Neural cell (in vitro differentiated cells): ENCODE measurements at regions not wholly inside any gene's neighbourhood (a gene's known extent, or its start where the extent isn't known, plus 50 kb on each side); places are given as distances from the start of the nearest gene placed in this dataset.

Source experiments
- H2AFZ ChIP-seq: fragments of 200-600, 300-800 bp; sonication (generic), shearing (Covaris generic); 2 replicates; pipeline ENCODE4 v1.6.0; 2014; ENCODE audit warnings: low read depth, mild to moderate bottlenecking, antibody characterized with exemption, low read length, moderate library complexity
- H3F3A ChIP-seq: fragments of 200-600 bp; shearing (Covaris generic); 2 replicates; pipeline ENCODE4 v1.6.1; 2016; ENCODE audit warnings: mild to moderate bottlenecking, moderate library complexity, mixed read lengths, antibody characterized with exemption, low read length; ENCODE audit not compliant: insufficient read depth, poor library complexity, severe bottlenecking
- H3K27ac ChIP-seq: fragments of 200-600, 300-800 bp; sonication (generic), shearing (Covaris generic); 2 replicates; pipeline ENCODE4 v1.5.1; 2014; ENCODE audit warnings: mild to moderate bottlenecking, low read length, moderate library complexity
- H3K27me3 ChIP-seq: fragments of 300-800, 200-600 bp; sonication (generic), shearing (Covaris generic); 2 replicates; pipeline ENCODE4 v1.6.0; 2014; ENCODE audit warnings: mild to moderate bottlenecking, low read depth, low read length, moderate library complexity; ENCODE audit not compliant: insufficient read depth
- H3K36me3 ChIP-seq: fragments of 300-800, 200-600 bp; sonication (generic), shearing (Covaris generic); 2 replicates; pipeline ENCODE4 v1.5.1; 2014; ENCODE audit warnings: mild to moderate bottlenecking, antibody characterized with exemption, low read length, moderate library complexity; ENCODE audit not compliant: insufficient read depth
- H3K4me2 ChIP-seq: fragments of 300-800, 200-600 bp; sonication (generic), shearing (Covaris generic); 2 replicates; pipeline ENCODE4 v1.6.0; 2014; ENCODE audit warnings: mild to moderate bottlenecking, low read length
- H3K4me3 ChIP-seq: fragments of 300-800, 200-600 bp; sonication (generic), shearing (Covaris generic); 2 replicates; pipeline ENCODE4 v1.5.1; 2014; ENCODE audit warnings: mild to moderate bottlenecking, low read length, moderate library complexity
- H3K79me2 ChIP-seq: fragments of 200-600 bp; shearing (Covaris generic); replicated peaks from 2 replicates; pipeline ENCODE4 v1.6.0; 2014; ENCODE audit warnings: mild to moderate bottlenecking, low read length, moderate library complexity; ENCODE audit not compliant: insufficient read depth
- H3K9ac ChIP-seq: fragments of 300-800, 200-600 bp; sonication (generic), shearing (Covaris generic); 2 replicates; pipeline ENCODE4 v1.6.1; 2016; ENCODE audit warnings: mild to moderate bottlenecking, low read length, mixed read lengths
- H3K9me2 ChIP-seq: fragments of 200-600 bp; shearing (Covaris generic); 2 replicates; pipeline ENCODE4 v1.6.1; 2016; ENCODE audit warnings: mild to moderate bottlenecking, low read length, mixed read lengths; ENCODE audit not compliant: insufficient read depth
- H3K9me3 ChIP-seq: fragments of 200-600, 300-800 bp; sonication (generic), shearing (Covaris generic); 2 replicates; pipeline ENCODE4 v1.6.1; 2016; ENCODE audit warnings: mild to moderate bottlenecking, mixed run types, low read length, moderate library complexity, mixed read lengths
- H4K20me1 ChIP-seq: fragments of 200-600 bp; shearing (Covaris generic); 2 replicates; pipeline ENCODE4 v1.6.1; 2016; ENCODE audit warnings: mild to moderate bottlenecking, mixed run types; ENCODE audit not compliant: insufficient read depth
- EZH2 ChIP-seq: fragments of 200-600, 300-800 bp; shearing (Covaris generic), sonication (generic); IDR thresholded peaks from 2 replicates; pipeline ENCODE4 v1.6.1; 2014; ENCODE audit warnings: antibody characterized with exemption, low read length, borderline replicate concordance, mild to moderate bottlenecking; ENCODE audit not compliant: insufficient read depth, poor library complexity, severe bottlenecking
- MXI1 ChIP-seq: fragments of 450-650 bp; conservative IDR thresholded peaks from 2 replicates; pipeline ENCODE4 v1.6.1; 2014; ENCODE audit warnings: antibody characterized with exemption, mild to moderate bottlenecking; ENCODE audit not compliant: poor library complexity, severe bottlenecking
- POLR2AphosphoS5 ChIP-seq: IDR thresholded peaks from 2 replicates; pipeline ENCODE4 v1.6.1; 2012
- RAD21 ChIP-seq: fragments of 450-650 bp; conservative IDR thresholded peaks from 2 replicates; pipeline ENCODE4 v1.6.1; 2014; ENCODE audit warnings: antibody characterized with exemption, mild to moderate bottlenecking, moderate library complexity
- SMC3 ChIP-seq: fragments of 450-650 bp; conservative IDR thresholded peaks from 2 replicates; pipeline ENCODE4 v1.6.1; 2014; ENCODE audit warnings: antibody characterized with exemption, mild to moderate bottlenecking, moderate library complexity; ENCODE audit not compliant: poor library complexity
- TAF1 ChIP-seq: IDR thresholded peaks from 2 replicates; pipeline ENCODE4 v1.6.1; 2012; ENCODE audit warnings: low read depth
- TF ChIP-seq, protein P1 (sequence below): fragments of 450-650 bp; IDR thresholded peaks from 2 replicates; pipeline ENCODE4 v1.5.1; 2014; ENCODE audit warnings: antibody characterized with exemption, mild to moderate bottlenecking, moderate library complexity; ENCODE audit not compliant: poor library complexity, severe bottlenecking

GRCh38 chr2:120674246-120675170 is 61.2 kb upstream of the GLI2 start:
- H3K27ac ChIP-seq, result no peak overlapping the region
- no peak overlapping the region for H3K4me3 ChIP-seq
- TF ChIP-seq TAF1, result no peak
- no peak for TF ChIP-seq POLR2AphosphoS5
- no peak for TF ChIP-seq EZH2
- no peak for TF ChIP-seq MXI1
- TF ChIP-seq, protein P1, sequence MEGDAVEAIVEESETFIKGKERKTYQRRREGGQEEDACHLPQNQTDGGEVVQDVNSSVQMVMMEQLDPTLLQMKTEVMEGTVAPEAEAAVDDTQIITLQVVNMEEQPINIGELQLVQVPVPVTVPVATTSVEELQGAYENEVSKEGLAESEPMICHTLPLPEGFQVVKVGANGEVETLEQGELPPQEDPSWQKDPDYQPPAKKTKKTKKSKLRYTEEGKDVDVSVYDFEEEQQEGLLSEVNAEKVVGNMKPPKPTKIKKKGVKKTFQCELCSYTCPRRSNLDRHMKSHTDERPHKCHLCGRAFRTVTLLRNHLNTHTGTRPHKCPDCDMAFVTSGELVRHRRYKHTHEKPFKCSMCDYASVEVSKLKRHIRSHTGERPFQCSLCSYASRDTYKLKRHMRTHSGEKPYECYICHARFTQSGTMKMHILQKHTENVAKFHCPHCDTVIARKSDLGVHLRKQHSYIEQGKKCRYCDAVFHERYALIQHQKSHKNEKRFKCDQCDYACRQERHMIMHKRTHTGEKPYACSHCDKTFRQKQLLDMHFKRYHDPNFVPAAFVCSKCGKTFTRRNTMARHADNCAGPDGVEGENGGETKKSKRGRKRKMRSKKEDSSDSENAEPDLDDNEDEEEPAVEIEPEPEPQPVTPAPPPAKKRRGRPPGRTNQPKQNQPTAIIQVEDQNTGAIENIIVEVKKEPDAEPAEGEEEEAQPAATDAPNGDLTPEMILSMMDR, result no peak
- TF ChIP-seq RAD21, result no peak
- H3K9ac ChIP-seq, result no peak overlapping the region
- H3K9me2 ChIP-seq, result no peaks in the 10 kb centered on the region
- no peak overlapping the region for H2AFZ ChIP-seq
- H3F3A ChIP-seq, result no peaks in the 10 kb centered on the region
- no peaks in the 10 kb centered on the region for H3K36me3 ChIP-seq
- no peak overlapping the region for H3K4me2 ChIP-seq
- H3K79me2 ChIP-seq, result no peaks in the 10 kb centered on the region
- H3K9me3 ChIP-seq, result no peaks in the 10 kb centered on the region
- H4K20me1 ChIP-seq, result no peaks in the 10 kb centered on the region
- peaks cover 8% of the 10 kb centered on the region for H3K27me3 ChIP-seq

DNA sequence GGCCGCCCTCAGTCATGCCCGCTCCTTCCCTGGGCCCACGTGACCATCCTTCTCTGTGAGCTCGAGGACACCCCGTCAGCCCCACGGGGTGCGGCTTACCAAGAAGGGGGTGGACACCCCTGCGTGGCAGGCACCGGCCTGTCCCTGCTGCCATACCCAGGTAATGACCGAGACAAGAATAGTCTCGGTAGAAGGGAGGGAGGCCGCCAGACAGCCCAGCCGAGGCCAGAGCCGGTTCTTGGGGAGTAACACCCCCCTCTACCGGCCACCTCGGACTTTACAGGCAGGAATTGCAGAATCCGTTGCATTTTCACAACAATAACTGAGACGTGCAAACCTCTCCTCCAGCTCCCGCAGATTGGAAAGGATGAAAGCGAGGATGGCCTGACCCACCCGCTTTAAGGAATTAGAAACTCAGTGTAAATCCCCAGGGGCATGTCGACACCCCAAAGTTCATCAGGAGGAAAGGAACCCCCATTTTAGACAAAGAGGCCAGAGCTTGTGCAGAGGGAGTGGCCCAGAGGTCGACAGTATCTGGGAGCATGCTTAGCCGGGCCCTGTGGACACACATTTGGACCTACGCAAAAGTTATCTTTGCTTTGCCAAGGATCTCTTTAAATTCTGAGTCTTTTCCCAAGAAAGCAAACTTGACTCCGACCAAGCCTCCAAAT is 60.1 kb upstream of the GLI2 start:
- Histone ChIP-seq H3K9me3 (no peaks in the 10 kb centered on the region), H3K4me2 (no peak overlapping the region), H2AFZ (no peak overlapping the region), H4K20me1 (no peaks in the 10 kb centered on the region), H3K9me2 (no peaks in the 10 kb centered on the region), H3F3A (no peaks in the 10 kb centered on the region), H3K27ac (no peak overlapping the region), H3K4me3 (no peak overlapping the region), H3K27me3 (peaks cover 8% of the 10 kb centered on the region), H3K79me2 (no peaks in the 10 kb centered on the region), H3K36me3 (no peaks in the 10 kb centered on the region), H3K9ac (no peak overlapping the region)
- peak; percentile 56 for TF ChIP-seq RAD21
- TF ChIP-seq MXI1, result no peak
- no peak for TF ChIP-seq SMC3
- TF ChIP-seq EZH2, result no peak
- TF ChIP-seq, protein P1, result peak; percentile 53
